Glutamatergic neuron (in vitro differentiated cells): ENCODE measurements at regions not wholly inside any gene's neighbourhood (a gene's known extent, or its start where the extent isn't known, plus 50 kb on each side); places are given as distances from the start of the nearest gene placed in this dataset.

Source experiments
- DNase-seq: peaks from one replicate; pipeline ENCODE4 v3.0.0; 2022
- H3K27ac Mint-ChIP-seq: one replicate; pipeline ENCODE4 v1.8.0; 2020; ENCODE audit warnings: mild to moderate bottlenecking, mixed read lengths, inconsistent platforms; ENCODE audit not compliant: unreplicated experiment
- H3K27me3 Mint-ChIP-seq: one replicate; pipeline ENCODE4 v1.8.0; 2020; ENCODE audit warnings: mild to moderate bottlenecking, moderate library complexity, mixed read lengths, inconsistent platforms; ENCODE audit not compliant: unreplicated experiment
- H3K36me3 Mint-ChIP-seq: one replicate; pipeline ENCODE4 v1.8.0; 2020; ENCODE audit warnings: mild to moderate bottlenecking, mixed read lengths, inconsistent platforms; ENCODE audit not compliant: unreplicated experiment
- H3K4me1 Mint-ChIP-seq: one replicate; pipeline ENCODE4 v1.8.0; 2020; ENCODE audit warnings: mild to moderate bottlenecking, low read depth, mixed read lengths, inconsistent platforms; ENCODE audit not compliant: unreplicated experiment
- H3K4me3 Mint-ChIP-seq: one replicate; pipeline ENCODE4 v1.8.0; 2020; ENCODE audit warnings: mild to moderate bottlenecking, mixed read lengths, inconsistent platforms; ENCODE audit not compliant: unreplicated experiment
- H3K9me3 Mint-ChIP-seq: one replicate; pipeline ENCODE4 v1.8.0; 2020; ENCODE audit warnings: mild to moderate bottlenecking, moderate library complexity, mixed read lengths, inconsistent platforms; ENCODE audit not compliant: unreplicated experiment
- TF ChIP-seq, protein P1 (sequence below): fragments of 200-600 bp; sonication (generic); IDR thresholded peaks from one replicate; pipeline ENCODE4 v1.5.0; 2021; ENCODE audit not compliant: partially characterized antibody, unreplicated experiment

DNA sequence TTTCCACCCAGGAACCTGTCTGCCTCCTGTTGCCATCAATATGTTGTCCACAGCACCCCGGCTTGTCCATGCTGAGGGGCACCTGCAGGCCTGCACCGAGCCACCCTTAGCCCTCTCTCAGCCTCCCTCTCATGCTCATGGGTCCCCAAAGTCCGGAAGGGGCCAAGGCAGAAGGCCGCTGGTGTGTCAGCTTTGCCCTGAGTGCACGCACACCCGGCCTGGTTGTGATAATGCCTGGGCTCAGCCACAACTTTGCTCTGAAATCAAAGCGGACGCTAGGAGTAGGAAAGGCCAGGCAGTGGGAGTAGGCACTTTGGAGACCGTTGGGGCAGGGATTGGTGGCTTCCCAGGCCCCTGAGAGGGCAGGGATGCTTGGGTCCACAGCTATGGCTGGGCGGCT lies 201.8 kb upstream of the NUDT12 start:
- peaks cover 2% of the 10 kb centered on the region for H3K27me3 Mint-ChIP-seq
- no peaks in the 10 kb centered on the region for H3K9me3 Mint-ChIP-seq
- peaks cover 4% of the 10 kb centered on the region for H3K36me3 Mint-ChIP-seq
- DNase-seq: no peak
- no peak overlapping the region for H3K27ac Mint-ChIP-seq
- TF ChIP-seq, protein P1, sequence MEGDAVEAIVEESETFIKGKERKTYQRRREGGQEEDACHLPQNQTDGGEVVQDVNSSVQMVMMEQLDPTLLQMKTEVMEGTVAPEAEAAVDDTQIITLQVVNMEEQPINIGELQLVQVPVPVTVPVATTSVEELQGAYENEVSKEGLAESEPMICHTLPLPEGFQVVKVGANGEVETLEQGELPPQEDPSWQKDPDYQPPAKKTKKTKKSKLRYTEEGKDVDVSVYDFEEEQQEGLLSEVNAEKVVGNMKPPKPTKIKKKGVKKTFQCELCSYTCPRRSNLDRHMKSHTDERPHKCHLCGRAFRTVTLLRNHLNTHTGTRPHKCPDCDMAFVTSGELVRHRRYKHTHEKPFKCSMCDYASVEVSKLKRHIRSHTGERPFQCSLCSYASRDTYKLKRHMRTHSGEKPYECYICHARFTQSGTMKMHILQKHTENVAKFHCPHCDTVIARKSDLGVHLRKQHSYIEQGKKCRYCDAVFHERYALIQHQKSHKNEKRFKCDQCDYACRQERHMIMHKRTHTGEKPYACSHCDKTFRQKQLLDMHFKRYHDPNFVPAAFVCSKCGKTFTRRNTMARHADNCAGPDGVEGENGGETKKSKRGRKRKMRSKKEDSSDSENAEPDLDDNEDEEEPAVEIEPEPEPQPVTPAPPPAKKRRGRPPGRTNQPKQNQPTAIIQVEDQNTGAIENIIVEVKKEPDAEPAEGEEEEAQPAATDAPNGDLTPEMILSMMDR: no peak
- H3K4me3 Mint-ChIP-seq: no peak overlapping the region
- H3K4me1 Mint-ChIP-seq: no peaks in the 10 kb centered on the region

DNA sequence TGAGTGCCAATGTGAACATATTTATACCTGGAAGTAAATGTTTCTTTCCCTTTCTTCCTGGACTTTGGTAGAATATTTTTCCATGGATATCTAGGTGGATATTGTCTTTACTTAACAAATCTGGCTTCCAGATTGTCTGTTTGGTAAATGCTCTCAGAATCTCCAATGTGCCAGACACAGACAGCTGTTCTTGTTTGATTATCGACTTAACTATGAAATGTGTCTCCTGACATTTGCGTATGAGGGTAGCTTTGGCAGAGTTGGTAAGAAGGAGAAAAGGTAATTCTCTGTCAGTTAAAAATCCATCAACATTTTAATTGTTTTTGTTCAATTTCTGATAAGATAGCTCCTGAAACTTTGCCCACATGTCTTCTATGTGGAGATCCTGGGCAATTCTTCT lies 196.4 kb upstream of the NUDT12 start:
- no peak for DNase-seq
- no peaks in the 10 kb centered on the region for H3K36me3 Mint-ChIP-seq
- no peak overlapping the region for H3K4me3 Mint-ChIP-seq
- H3K4me1 Mint-ChIP-seq: no peaks in the 10 kb centered on the region
- no peaks in the 10 kb centered on the region for H3K9me3 Mint-ChIP-seq
- TF ChIP-seq, protein P1: no peak
- H3K27ac Mint-ChIP-seq: no peak overlapping the region
- H3K27me3 Mint-ChIP-seq: peaks cover 2% of the 10 kb centered on the region

DNA sequence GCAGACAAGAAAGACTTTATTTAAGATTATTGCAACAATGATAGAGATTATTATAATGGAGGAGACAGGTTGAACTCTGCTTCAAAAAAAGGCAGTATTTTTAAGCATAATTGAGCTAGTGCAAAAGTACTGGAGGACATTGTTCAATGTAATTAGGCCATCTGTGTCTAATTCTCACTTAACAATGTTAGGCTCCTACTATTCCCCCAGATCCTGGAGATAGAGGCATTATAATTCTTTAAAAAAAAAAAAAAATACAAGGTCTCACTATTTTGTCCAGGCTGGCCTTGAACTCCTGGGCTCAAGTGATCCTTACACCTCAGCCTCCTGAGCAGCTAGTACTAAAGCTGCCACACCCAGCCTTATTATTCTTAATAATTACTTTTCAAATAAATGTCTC lies 193.4 kb upstream of the NUDT12 start:
- Mint-ChIP-seq H3K27ac (no peak overlapping the region), H3K9me3 (peaks cover under 1% of the 10 kb centered on the region), H3K27me3 (no peaks in the 10 kb centered on the region), H3K4me1 (no peaks in the 10 kb centered on the region), H3K4me3 (no peak overlapping the region), H3K36me3 (no peaks in the 10 kb centered on the region)
- TF ChIP-seq, protein P1: no peak
- no peak for DNase-seq

DNA sequence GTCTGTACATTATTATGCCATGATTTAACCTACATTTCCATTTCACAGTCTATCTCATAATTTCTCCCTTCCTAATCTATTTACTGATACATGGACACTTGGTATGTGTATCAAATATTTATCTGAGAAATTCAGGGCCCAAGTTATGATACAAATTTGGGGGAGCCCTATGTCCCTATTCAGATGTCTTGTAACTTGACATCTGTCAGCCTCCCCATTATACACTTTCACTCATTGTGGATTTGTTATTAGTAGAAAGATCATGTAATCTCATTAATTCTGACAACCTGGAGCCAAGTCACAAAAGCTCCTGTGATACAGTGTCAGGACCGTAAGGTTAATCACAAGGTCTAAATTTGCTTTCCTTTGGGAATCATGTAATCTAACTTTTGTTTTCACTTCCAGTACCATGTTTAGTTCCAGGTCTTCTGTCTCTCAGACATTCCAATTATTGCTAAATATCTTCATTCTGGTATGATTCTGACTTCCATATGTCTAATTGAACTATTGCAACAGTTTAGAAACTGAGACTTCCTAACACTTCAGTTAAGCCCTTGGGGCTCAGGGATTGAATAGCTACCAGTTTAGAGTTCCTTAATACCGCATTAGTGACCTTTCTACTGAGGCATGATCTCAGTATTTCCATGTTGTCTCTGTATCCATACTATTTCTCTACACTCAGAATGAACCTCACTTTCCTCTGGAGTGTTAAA lies 182.9 kb upstream of the NUDT12 start:
- TF ChIP-seq, protein P1: no peak
- no peaks in the 10 kb centered on the region for H3K36me3 Mint-ChIP-seq
- no peak overlapping the region for H3K4me3 Mint-ChIP-seq
- DNase-seq: no peak
- no peaks in the 10 kb centered on the region for H3K4me1 Mint-ChIP-seq
- H3K27me3 Mint-ChIP-seq: no peaks in the 10 kb centered on the region
- no peaks in the 10 kb centered on the region for H3K9me3 Mint-ChIP-seq
- no peak overlapping the region for H3K27ac Mint-ChIP-seq

DNA sequence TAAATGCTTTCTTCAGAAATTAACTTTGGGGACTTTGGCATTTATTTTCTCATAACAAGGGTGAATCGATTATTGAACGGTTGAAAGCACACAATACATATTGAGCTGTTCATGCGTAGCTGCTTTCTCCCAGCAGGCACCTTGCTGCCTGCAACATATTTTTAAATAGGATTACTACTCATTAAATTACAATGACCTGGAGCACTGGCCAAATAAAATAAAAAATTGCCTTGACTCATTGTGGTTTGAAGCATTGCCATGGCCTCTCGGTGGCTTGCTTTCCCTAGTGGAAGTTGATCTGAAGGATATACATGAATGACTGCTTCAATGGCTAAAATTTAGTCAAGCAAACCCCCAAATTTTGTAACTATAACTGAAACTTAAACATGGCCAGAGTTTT lies 181.6 kb upstream of the NUDT12 start:
- Mint-ChIP-seq H3K27me3 (no peaks in the 10 kb centered on the region), H3K9me3 (no peaks in the 10 kb centered on the region), H3K4me1 (no peaks in the 10 kb centered on the region)

More for the DNA sequence above, 181.6 kb upstream of the NUDT12 start:
- TF ChIP-seq, protein P1: no peak
- H3K4me3 Mint-ChIP-seq: no peak overlapping the region
- H3K27ac Mint-ChIP-seq: no peak overlapping the region
- no peak for DNase-seq
- no peaks in the 10 kb centered on the region for H3K36me3 Mint-ChIP-seq
